Prostate gland (tissue), 2 donors: ENCODE measurements at regions not wholly inside any gene's neighbourhood (a gene's known extent, or its start where the extent isn't known, plus 50 kb on each side); places are given as distances from the start of the nearest gene placed in this dataset.

Experiments used
- POLR2A ChIP-seq: fragments of 450-650 bp; IDR thresholded peaks from one replicate; pipeline ENCODE4 v1.6.1; 2016; ENCODE audit warnings: antibody characterized with exemption, mild to moderate bottlenecking
- POLR2AphosphoS5 ChIP-seq: sonication (generic); formaldehyde crosslinking; IDR thresholded peaks from one replicate; pipeline ENCODE4 v1.6.1; 2017; ENCODE audit warnings: antibody characterized with exemption
- TF ChIP-seq, protein P1 (sequence below), 4 experiments: fragments of 200-600 bp in 2 of 4; fragments of 450-650 bp in 2 of 4; sonication (generic) in 2 of 4; IDR thresholded peaks; 1 replicate in 3 of 4; 2 replicates in 1 of 4; pipeline ENCODE4 v1.5.1; 2016 to 2019; ENCODE audit warnings: antibody characterized with exemption in 4 of 4, mild to moderate bottlenecking in 2 of 4, moderate library complexity in 2 of 4

DNA sequence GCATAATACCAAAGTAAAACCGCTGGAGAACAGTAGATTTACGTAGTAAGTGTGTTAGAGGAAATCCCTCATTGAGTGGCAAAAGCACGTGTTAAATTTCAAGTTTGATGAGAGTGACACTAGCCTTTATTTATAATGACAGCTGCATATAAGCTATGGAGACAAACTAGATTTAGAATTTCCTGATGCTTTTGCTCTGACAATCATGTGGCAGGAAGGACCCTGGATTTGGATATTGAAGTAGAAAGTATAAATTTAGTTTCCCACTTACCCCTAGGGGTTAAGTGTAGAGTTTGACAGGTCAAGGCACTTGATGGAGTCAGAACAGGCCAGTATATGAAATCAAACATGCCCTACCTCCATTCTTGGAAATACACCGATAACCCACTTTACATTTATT is 983.1 kb downstream of the FLRT2 start:
- TF ChIP-seq POLR2A (no peak), POLR2AphosphoS5 (no peak)
- TF ChIP-seq, protein P1, sequence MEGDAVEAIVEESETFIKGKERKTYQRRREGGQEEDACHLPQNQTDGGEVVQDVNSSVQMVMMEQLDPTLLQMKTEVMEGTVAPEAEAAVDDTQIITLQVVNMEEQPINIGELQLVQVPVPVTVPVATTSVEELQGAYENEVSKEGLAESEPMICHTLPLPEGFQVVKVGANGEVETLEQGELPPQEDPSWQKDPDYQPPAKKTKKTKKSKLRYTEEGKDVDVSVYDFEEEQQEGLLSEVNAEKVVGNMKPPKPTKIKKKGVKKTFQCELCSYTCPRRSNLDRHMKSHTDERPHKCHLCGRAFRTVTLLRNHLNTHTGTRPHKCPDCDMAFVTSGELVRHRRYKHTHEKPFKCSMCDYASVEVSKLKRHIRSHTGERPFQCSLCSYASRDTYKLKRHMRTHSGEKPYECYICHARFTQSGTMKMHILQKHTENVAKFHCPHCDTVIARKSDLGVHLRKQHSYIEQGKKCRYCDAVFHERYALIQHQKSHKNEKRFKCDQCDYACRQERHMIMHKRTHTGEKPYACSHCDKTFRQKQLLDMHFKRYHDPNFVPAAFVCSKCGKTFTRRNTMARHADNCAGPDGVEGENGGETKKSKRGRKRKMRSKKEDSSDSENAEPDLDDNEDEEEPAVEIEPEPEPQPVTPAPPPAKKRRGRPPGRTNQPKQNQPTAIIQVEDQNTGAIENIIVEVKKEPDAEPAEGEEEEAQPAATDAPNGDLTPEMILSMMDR (IDR thresholded peaks at IDR 0.05), result no peak
